ENCODE measurements at regions not wholly inside any gene's neighbourhood (a gene's known extent, or its start where the extent isn't known, plus 50 kb on each side); places are given as distances from the start of the nearest gene placed in this dataset.
"Not testable (repeated sequence)": the region's sequence is repeated elsewhere in the genome, so short reads cannot be mapped to it uniquely, and the experiment has no call there.

DNA sequence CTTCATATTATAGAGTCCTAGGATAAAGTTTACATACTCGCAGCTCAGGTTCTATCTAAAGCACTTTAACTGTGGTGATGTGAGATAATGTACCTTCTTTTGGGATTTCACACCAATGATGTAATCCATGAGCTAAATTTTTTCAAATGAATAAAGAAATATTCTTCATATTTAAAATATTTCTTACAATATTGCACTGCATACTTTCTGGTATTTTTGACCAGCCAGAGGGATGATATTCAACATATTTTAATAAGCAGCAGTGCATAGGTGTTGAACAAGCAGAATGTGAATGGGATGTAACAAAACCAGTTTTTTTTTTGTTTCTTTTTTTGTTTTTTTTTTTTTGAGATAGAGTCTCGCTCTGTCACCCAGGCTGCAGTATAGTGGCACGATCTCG is 73.2 kb upstream of the TRIM24 start:
- no peak overlapping the region for H3K27ac Mint-ChIP-seq
- no peaks in the 10 kb centered on the region for H3K27me3 Mint-ChIP-seq
- no peak overlapping the region for H3K4me3 Mint-ChIP-seq
- H3K36me3 Mint-ChIP-seq (ENCODE audit: insufficient read depth) = no peaks in the 10 kb centered on the region
- DNase-seq (no peak), ATAC-seq (replicated peaks) (no peak)
- no peaks in the 10 kb centered on the region for H3K9me3 Mint-ChIP-seq
- H3K4me1 Mint-ChIP-seq (ENCODE audit: low read depth in 2 of 2) = no peaks in the 10 kb centered on the region

DNA sequence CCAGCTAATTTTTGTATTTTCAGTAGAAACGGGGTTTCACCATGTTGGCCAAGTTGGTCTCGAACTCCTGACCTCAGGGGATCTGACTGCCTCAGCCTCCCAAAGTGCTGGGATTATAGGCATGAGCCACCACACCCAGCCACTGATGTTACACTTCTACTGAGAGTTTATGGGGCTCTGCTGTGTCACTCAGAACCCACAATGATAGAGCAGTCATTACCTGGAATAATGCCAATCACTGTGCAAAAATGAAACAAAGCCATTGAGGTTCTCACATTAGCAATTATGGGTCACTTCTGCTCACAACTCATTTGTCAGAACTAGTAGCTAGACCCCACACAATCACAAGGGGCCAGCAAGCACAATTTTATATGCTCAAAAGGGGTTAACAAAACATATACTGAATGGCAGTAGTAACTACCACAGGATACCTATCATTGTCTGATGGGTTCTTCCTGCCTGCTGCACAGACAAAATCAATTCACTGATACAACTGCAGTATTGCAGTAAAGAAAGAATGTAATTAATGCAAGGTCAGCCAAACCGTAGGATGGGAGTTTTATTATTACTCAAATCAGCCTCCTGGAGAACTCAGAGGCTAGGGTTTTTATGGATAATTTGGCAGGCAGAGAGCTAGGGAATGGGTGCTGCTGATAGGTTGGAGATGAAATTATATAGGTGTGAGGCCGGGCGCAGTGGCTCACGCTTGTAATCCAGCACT is 72.1 kb upstream of the TRIM24 start:
- no peaks in the 10 kb centered on the region for H3K36me3 Mint-ChIP-seq (ENCODE audit: insufficient read depth)
- ATAC-seq (replicated peaks) (no peak), DNase-seq (no peak)
- H3K27me3 Mint-ChIP-seq = no peaks in the 10 kb centered on the region
- no peaks in the 10 kb centered on the region for H3K9me3 Mint-ChIP-seq
- H3K4me3 Mint-ChIP-seq = no peak overlapping the region
- H3K27ac Mint-ChIP-seq = no peak overlapping the region
- H3K4me1 Mint-ChIP-seq (ENCODE audit: low read depth in 2 of 2) = no peaks in the 10 kb centered on the region

DNA sequence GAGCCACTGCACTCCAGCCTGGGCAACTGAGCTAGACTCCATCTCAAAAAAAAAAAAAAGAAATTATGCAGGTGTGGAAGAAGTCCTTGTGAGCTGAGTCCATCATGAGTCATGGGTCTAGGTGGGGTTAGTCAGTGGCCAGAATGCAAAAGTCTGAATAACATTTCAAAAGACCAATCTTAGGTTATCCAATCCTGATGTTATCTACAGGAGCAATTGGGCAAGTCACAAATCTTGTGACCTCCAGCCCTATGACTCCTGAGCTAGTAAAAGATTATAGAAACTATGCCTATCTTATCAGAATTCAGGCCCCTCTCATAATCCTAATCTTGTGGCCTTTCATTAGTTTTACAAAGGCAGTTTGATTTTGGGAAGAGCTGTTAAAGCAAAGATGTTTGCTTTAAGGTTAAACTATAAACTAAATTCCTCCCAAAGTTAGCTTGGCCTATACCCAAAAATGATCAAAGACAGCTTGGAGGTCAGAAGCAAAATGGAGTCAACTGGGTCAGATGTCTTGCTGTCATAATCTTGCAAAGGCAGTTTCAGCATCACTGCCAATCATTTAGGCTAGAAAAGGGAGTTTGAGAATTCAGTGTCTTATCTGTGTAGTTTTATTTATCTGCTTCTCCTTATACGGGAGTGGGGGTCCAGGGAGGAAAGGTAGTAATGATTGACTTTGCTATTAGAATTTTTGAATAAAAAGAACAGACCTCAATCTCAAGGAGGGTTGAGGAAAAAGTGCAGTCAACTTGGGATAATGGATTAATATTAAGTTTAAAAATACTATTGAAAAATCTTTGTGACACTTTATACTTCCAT is 71.2 kb upstream of the TRIM24 start:
- Mint-ChIP-seq H3K9me3 (no peaks in the 10 kb centered on the region), H3K4me3 (no peak overlapping the region), H3K27ac (no peak overlapping the region), H3K36me3 (ENCODE audit: insufficient read depth) (no peaks in the 10 kb centered on the region), H3K27me3 (peaks cover 0 to 1% of the 10 kb centered on the region in 2 donors), H3K4me1 (ENCODE audit: low read depth in 2 of 2) (no peaks in the 10 kb centered on the region)
- no peak for DNase-seq
- no peak for ATAC-seq (replicated peaks)

DNA sequence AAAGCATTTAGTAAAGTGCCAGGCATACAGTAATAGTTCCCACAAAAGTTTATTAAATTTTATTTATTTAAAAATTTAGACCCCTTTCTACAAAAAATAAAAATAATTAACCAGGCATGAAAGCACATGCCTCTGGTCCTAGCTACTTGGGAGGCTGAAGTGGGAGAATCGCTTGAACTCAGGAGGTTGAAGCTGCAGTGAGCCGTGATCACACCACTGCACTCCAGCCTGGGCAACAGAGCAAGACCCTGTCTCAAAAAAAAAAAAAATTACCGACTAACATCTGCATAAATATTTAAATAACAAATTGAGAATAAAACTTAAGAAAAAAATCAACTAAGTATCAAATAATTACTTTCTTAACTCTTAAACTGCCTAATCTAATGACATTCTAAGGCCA is 64.3 kb upstream of the TRIM24 start:
- H3K27me3 Mint-ChIP-seq = peaks cover 0 to 6% of the 10 kb centered on the region in 2 donors
- H3K36me3 Mint-ChIP-seq (ENCODE audit: insufficient read depth) = peaks cover 3% of the 10 kb centered on the region
- H3K9me3 Mint-ChIP-seq = no peaks in the 10 kb centered on the region
- no peak overlapping the region for H3K4me3 Mint-ChIP-seq
- ATAC-seq (replicated peaks) (no peak), DNase-seq (no peak)
- no peak overlapping the region for H3K27ac Mint-ChIP-seq
- H3K4me1 Mint-ChIP-seq (ENCODE audit: low read depth in 2 of 2) = no peaks in the 10 kb centered on the region

DNA sequence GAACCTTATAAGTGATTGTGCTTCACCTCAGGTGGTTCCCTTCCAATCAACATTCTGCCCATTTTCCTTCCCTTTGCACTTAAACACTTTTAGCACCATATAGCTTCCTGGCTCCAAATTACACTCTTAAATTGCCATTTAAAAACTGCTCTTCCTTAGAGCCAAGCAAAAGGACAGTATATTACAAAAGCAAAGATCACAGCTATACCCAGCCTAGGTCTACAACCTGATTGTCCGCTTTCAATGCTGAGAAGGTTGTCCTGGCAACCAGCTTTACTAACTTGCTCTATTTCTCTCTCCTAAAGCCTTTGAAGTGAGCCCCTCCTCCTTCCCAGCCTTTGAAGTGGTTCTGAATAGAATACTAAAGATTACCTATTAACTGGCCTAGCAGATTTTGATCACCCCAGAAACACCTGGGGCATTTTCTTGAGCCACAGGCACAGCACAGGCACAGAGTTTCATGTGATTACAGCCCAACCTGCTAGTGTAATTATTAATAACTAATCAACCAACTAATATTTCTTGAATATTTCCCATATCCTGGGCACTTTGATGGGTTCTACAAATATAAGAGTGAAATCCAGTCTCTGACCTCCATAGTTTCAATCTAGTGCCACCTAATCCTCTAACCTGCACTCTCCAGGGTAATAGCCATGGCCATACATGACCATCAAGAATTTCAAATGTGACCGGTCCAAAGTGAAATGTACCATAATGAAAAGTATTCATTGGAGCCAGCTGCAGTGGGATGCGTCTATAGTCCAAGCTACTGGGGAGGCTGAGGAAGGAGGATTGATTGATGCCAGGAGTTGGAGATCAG is 63.6 kb upstream of the TRIM24 start:
- peaks cover 0 to 6% of the 10 kb centered on the region in 2 donors for H3K27me3 Mint-ChIP-seq
- no peak overlapping the region for H3K4me3 Mint-ChIP-seq
- no peak overlapping the region for H3K27ac Mint-ChIP-seq
- H3K36me3 Mint-ChIP-seq (ENCODE audit: insufficient read depth) = peaks cover 3% of the 10 kb centered on the region
- ATAC-seq (replicated peaks) (no peak), DNase-seq (no peak)
- no peaks in the 10 kb centered on the region for H3K9me3 Mint-ChIP-seq
- no peaks in the 10 kb centered on the region for H3K4me1 Mint-ChIP-seq (ENCODE audit: low read depth in 2 of 2)

DNA sequence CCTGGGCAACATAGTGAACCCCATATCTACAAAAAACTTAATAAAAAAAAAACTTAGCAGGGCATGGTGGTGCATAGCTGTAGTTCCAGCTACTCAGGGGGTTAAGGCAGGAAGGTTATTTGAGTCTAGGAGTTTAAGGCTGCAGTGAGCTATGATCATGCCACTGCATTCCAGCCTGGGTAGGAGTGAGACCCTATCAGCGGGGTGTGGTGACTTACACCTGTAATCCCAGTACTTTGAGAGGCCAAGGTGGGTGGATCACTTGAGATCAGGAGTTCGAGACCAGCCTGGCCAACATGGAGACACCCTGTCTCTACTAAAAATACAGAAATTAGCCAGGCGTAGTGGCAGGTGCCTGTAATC is 63.0 kb upstream of the TRIM24 start:
- H3K4me1 Mint-ChIP-seq (ENCODE audit: low read depth in 2 of 2); H3K36me3 Mint-ChIP-seq (ENCODE audit: insufficient read depth); H3K9me3 Mint-ChIP-seq; DNase-seq; ATAC-seq (replicated peaks); H3K27me3 Mint-ChIP-seq; H3K27ac Mint-ChIP-seq; H3K4me3 Mint-ChIP-seq: not testable (repeated sequence)

DNA sequence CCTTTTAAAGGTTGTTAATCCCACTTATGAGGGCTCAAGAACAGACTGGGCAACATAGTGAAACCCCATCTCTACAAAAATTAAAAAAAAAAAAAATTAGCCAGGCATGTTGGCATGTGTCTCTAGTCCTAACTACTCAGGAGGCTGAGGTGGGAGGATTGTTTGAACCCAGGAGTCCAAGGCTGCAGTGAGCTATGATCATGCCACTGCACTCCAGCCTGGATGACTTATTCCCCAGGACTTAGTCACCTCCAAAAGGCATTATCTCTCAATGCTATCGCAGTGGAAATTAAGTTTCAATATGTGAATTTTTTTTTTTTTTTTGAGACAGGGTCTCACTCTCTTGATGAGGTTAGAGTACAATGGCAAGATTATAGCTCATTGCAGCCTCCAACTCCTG is 61.2 kb upstream of the TRIM24 start:
- Mint-ChIP-seq H3K27me3 (peaks cover 0 to 5% of the 10 kb centered on the region in 2 donors), H3K36me3 (ENCODE audit: insufficient read depth) (peaks cover 3% of the 10 kb centered on the region), H3K9me3 (no peaks in the 10 kb centered on the region), H3K4me3 (no peak overlapping the region), H3K27ac (no peak overlapping the region), H3K4me1 (ENCODE audit: low read depth in 2 of 2) (no peaks in the 10 kb centered on the region)
- no peak for DNase-seq
- no peak for ATAC-seq (replicated peaks)

DNA sequence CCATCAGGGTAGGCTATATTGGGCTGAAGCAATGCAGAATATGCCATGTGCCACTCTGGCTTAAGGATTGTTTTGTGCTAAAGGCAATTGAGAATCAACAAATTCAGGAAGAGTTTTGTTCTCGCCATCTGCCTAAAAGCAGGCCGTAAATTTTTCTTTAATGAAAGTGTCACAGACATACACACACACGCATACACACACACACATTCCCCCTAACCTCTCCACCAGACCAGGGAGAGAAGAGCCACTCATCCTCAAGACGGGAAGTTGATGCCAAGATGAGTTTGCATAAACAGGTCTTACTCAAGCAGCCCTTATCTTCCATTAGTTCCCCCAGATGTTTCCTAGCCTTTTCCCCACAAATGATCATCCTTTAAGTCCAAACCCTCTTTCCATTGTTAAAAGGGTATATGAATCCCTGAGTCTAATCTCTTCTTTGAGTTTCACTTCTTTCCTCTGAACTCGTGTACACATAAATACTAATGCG is 59.6 kb upstream of the TRIM24 start:
- H3K4me1 Mint-ChIP-seq (ENCODE audit: low read depth in 2 of 2) = no peaks in the 10 kb centered on the region
- no peak overlapping the region for H3K27ac Mint-ChIP-seq
- DNase-seq = no peak
- no peak overlapping the region for H3K4me3 Mint-ChIP-seq
- H3K27me3 Mint-ChIP-seq = no peaks in the 10 kb centered on the region
- ATAC-seq (replicated peaks) = no peak
- peaks cover 3% of the 10 kb centered on the region for H3K36me3 Mint-ChIP-seq (ENCODE audit: insufficient read depth)
- H3K9me3 Mint-ChIP-seq = peaks cover 0 to 4% of the 10 kb centered on the region in 2 donors

DNA sequence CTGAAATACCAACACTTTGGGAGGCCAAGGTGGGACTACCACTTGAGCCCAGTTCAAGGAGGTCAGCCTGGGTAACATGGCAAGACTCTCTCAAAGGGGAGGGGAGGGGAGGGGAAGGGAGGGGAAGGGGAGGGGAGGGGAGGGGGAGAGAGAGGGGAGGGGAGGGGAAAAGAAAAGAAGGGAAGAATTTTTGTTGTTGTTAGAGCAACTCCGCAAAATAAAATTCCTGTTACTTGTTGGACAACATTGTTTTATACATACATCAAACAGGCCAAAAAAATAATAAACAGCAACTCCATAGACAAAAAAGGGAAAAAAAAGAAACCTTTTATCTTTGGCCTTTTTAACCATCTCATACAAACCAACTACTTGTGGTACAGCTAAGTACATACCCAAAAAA is 57.3 kb upstream of the TRIM24 start:
- ATAC-seq (replicated peaks) = no peak
- peaks cover 0 to 4% of the 10 kb centered on the region in 2 donors for H3K9me3 Mint-ChIP-seq
- no peaks in the 10 kb centered on the region for H3K4me1 Mint-ChIP-seq (ENCODE audit: low read depth in 2 of 2)
- H3K27me3 Mint-ChIP-seq = peaks cover 9 to 17% of the 10 kb centered on the region in 2 donors
- no peak overlapping the region for H3K4me3 Mint-ChIP-seq
- no peak overlapping the region for H3K27ac Mint-ChIP-seq
- no peak for DNase-seq
- H3K36me3 Mint-ChIP-seq (ENCODE audit: insufficient read depth) = no peaks in the 10 kb centered on the region

DNA sequence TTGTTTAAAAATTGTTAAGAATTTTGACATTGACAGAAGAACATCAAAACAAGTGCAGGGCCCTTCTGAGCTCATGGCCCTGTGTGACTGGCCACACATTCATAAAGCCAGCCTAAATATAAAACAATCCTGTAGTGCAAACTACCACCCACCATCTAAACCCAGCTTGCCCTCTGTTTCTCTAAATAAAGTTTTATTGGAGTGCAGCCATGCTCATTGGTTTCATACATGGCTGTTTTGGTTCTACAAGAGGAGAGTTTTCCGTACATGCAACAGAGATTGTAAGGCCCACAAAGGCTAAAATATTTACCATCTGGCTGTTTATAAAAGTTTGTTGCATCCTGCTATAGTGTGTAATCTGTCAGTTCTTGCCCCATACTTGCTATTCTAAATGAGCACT is 54.6 kb upstream of the TRIM24 start:
- ATAC-seq (replicated peaks) (no peak), DNase-seq (no peak)
- Mint-ChIP-seq H3K9me3 (peaks cover 0 to 4% of the 10 kb centered on the region in 2 donors), H3K4me3 (no peak overlapping the region), H3K27me3 (peaks cover 9 to 19% of the 10 kb centered on the region in 2 donors), H3K36me3 (ENCODE audit: insufficient read depth) (no peaks in the 10 kb centered on the region), H3K4me1 (ENCODE audit: low read depth in 2 of 2) (no peaks in the 10 kb centered on the region), H3K27ac (no peak overlapping the region)

DNA sequence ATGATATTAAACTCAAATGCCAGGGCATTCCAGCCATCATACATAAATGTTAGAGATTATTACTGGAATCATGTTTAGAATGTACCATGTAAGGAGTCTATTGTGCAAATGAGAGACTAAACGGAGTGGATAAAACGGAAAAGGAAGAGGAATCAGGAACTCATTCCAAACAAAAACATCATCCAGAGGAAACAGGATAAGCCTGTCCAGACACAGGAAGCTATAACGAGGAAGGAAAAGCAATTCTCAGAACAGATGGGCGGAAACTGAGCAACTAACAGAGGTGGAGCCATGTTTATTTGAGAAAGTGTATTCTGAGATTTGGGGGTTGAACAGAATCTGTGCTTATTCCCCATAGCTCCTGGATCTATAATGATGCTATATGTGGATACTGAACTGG is 52.3 kb upstream of the TRIM24 start:
- H3K27me3 Mint-ChIP-seq = peaks cover 9 to 22% of the 10 kb centered on the region in 2 donors
- no peak for DNase-seq
- H3K36me3 Mint-ChIP-seq (ENCODE audit: insufficient read depth) = no peaks in the 10 kb centered on the region
- H3K4me1 Mint-ChIP-seq (ENCODE audit: low read depth in 2 of 2) = no peaks in the 10 kb centered on the region
- peaks cover 0 to 4% of the 10 kb centered on the region in 2 donors for H3K9me3 Mint-ChIP-seq
- no peak for ATAC-seq (replicated peaks)
- H3K27ac Mint-ChIP-seq = no peak overlapping the region
- H3K4me3 Mint-ChIP-seq = no peak overlapping the region

Data from effector memory CD8-positive, alpha-beta T cell (primary cell).